ENCODE measurements at regions not wholly inside any gene's neighbourhood (a gene's known extent, or its start where the extent isn't known, plus 50 kb on each side); places are given as distances from the start of the nearest gene placed in this dataset.

DNA sequence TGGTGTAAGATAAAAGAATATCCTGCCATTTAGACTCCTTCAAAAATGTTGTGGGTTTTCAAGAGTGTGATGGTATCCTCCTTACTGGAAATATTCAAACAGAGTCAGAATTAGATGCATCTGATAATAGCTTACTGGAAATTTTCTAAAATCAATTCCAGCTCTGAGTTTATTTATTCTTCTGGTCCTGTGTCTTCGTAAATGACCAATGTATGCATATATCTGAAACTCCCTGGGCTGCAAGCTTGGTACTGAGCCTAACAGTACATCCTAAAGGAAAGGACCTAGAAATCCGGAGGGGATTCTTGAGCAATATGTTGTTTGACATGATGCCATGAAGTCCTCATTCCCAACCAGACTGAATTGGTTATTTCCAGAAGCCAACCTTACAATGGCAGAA lies 130.4 kb downstream of the KCNE4 start:
- ATAC-seq (no peak), FAIRE-seq (no peak), DNase-seq (ENCODE audit: low spot score) (no peak)
- TF ChIP-seq, protein P1, sequence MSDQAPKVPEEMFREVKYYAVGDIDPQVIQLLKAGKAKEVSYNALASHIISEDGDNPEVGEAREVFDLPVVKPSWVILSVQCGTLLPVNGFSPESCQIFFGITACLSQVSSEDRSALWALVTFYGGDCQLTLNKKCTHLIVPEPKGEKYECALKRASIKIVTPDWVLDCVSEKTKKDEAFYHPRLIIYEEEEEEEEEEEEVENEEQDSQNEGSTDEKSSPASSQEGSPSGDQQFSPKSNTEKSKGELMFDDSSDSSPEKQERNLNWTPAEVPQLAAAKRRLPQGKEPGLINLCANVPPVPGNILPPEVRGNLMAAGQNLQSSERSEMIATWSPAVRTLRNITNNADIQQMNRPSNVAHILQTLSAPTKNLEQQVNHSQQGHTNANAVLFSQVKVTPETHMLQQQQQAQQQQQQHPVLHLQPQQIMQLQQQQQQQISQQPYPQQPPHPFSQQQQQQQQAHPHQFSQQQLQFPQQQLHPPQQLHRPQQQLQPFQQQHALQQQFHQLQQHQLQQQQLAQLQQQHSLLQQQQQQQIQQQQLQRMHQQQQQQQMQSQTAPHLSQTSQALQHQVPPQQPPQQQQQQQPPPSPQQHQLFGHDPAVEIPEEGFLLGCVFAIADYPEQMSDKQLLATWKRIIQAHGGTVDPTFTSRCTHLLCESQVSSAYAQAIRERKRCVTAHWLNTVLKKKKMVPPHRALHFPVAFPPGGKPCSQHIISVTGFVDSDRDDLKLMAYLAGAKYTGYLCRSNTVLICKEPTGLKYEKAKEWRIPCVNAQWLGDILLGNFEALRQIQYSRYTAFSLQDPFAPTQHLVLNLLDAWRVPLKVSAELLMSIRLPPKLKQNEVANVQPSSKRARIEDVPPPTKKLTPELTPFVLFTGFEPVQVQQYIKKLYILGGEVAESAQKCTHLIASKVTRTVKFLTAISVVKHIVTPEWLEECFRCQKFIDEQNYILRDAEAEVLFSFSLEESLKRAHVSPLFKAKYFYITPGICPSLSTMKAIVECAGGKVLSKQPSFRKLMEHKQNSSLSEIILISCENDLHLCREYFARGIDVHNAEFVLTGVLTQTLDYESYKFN (CRISPR knock-in tag; conservative IDR thresholded peaks at IDR 0.05), result no peak
- no peak for TF ChIP-seq ZNF121 (CRISPR knock-in tag; IDR thresholded peaks at IDR 0.05)
- TF ChIP-seq REXO4 (CRISPR knock-in tag; IDR thresholded peaks at IDR 0.05; ENCODE audit: borderline replicate concordance), result no peak
- TF ChIP-seq MIER3 (CRISPR knock-in tag; IDR thresholded peaks at IDR 0.05; ENCODE audit: borderline replicate concordance), result no peak
- TF ChIP-seq SIN3B (IDR thresholded peaks at IDR 0.05; ENCODE audit: low read length), result no peak
- no peak for TF ChIP-seq SMARCC2 (IDR thresholded peaks at IDR 0.05)
- no peak for TF ChIP-seq ZNF543 (CRISPR knock-in tag; IDR thresholded peaks at IDR 0.05)
- TF ChIP-seq CENPT (CRISPR knock-in tag; IDR thresholded peaks at IDR 0.05; ENCODE audit: low read depth), result no peak
- TF ChIP-seq DNMT3B (CRISPR knock-in tag; conservative IDR thresholded peaks at IDR 0.05), result no peak
- TF ChIP-seq ZNF10 (CRISPR knock-in tag; IDR thresholded peaks at IDR 0.05; ENCODE audit: borderline replicate concordance, low read depth), result no peak
- no peak for TF ChIP-seq RARG (CRISPR knock-in tag; IDR thresholded peaks at IDR 0.05; ENCODE audit: low read depth)
- no peak for TF ChIP-seq RAD51 (IDR thresholded peaks at IDR 0.05; ENCODE audit: borderline replicate concordance)
- TF ChIP-seq, protein P2, sequence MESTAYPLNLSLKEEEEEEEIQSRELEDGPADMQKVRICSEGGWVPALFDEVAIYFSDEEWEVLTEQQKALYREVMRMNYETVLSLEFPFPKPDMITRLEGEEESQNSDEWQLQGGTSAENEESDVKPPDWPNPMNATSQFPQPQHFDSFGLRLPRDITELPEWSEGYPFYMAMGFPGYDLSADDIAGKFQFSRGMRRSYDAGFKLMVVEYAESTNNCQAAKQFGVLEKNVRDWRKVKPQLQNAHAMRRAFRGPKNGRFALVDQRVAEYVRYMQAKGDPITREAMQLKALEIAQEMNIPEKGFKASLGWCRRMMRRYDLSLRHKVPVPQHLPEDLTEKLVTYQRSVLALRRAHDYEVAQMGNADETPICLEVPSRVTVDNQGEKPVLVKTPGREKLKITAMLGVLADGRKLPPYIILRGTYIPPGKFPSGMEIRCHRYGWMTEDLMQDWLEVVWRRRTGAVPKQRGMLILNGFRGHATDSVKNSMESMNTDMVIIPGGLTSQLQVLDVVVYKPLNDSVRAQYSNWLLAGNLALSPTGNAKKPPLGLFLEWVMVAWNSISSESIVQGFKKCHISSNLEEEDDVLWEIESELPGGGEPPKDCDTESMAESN (CRISPR knock-in tag; conservative IDR thresholded peaks at IDR 0.05), result no peak
- TF ChIP-seq, protein P3, sequence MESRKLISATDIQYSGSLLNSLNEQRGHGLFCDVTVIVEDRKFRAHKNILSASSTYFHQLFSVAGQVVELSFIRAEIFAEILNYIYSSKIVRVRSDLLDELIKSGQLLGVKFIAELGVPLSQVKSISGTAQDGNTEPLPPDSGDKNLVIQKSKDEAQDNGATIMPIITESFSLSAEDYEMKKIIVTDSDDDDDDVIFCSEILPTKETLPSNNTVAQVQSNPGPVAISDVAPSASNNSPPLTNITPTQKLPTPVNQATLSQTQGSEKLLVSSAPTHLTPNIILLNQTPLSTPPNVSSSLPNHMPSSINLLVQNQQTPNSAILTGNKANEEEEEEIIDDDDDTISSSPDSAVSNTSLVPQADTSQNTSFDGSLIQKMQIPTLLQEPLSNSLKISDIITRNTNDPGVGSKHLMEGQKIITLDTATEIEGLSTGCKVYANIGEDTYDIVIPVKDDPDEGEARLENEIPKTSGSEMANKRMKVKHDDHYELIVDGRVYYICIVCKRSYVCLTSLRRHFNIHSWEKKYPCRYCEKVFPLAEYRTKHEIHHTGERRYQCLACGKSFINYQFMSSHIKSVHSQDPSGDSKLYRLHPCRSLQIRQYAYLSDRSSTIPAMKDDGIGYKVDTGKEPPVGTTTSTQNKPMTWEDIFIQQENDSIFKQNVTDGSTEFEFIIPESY (CRISPR knock-in tag; IDR thresholded peaks at IDR 0.05), result no peak
- Histone ChIP-seq H4K20me1 (ENCODE audit: insufficient read depth, low read length) (no peaks in the 10 kb centered on the region), H3K36me3 (replicated peaks in 1 of 2; ENCODE audit: control insufficient read depth in 1 of 2, insufficient read depth in 2 of 2, low read length in 2 of 2) (no peaks in the 10 kb centered on the region; a peak in 1 of 5 replicates), H3K4me1 (ENCODE audit: insufficient read depth, low read length) (no peaks in the 10 kb centered on the region), H3K27ac (ENCODE audit: extremely low read length, insufficient read depth, low read length) (no peak overlapping the region), H3K79me2 (ENCODE audit: insufficient read depth, low read length) (no peaks in the 10 kb centered on the region), H3K9ac (ENCODE audit: insufficient read depth, low read depth, low read length) (no peak overlapping the region), H3K4me3 (replicated peaks in 1 of 3; ENCODE audit: insufficient read depth in 1 of 3, low read depth in 2 of 3, low read length in 3 of 3) (no peak overlapping the region), H3K9me3 (ENCODE audit: low read length) (no peaks in the 10 kb centered on the region), H3K27me3 (ENCODE audit: control insufficient read depth in 1 of 2, insufficient read depth in 2 of 2, low read length in 2 of 2) (no peaks in the 10 kb centered on the region), H3K4me2 (ENCODE audit: low read depth, low read length) (no peak overlapping the region), H2AFZ (ENCODE audit: low read length) (no peak overlapping the region)
- POLR2A ChIA-PET, result no interaction called here
- CTCF ChIA-PET (ENCODE audit: low intra/inter-chr PET ratio, low total read pairs), result no interaction called here
- no TSS peak for BruUV-seq (replicated peaks)
- WGBS (ENCODE audit: low lambda C conversion rate), result 3% methylated on average over 2 of the region's 2 CpGs
- in situ Hi-C loops (cut with HindIII; ENCODE audit: extremely low pct_ligation_motif_present, low pct_unique_long_range_greater_than_20kb), result no loop called here
- intact Hi-C loops (cut with micrococcal nuclease; ENCODE audit: unreplicated experiment), result no loop called here

Data from HepG2 (cell line).